Smooth muscle cell (in vitro differentiated cells): ENCODE measurements at regions not wholly inside any gene's neighbourhood (a gene's known extent, or its start where the extent isn't known, plus 50 kb on each side); places are given as distances from the start of the nearest gene placed in this dataset.

Experiments used
- DNase-seq: peaks from one replicate; lab custom pipeline; 2025; ENCODE audit not compliant: unreplicated experiment; lab: John Stamatoyannopoulos, UW
- H2AFZ ChIP-seq: fragments of 200-600 bp; sonication (generic); 2 replicates; pipeline ENCODE4 v1.6.0; 2016; ENCODE audit warnings: antibody characterized with exemption, low read depth, mild to moderate bottlenecking
- H3F3A ChIP-seq: fragments of 200-600 bp; sonication (generic); 2 replicates; pipeline ENCODE4 v1.6.0; 2017; ENCODE audit warnings: antibody characterized with exemption, low read depth
- H3K27ac ChIP-seq: fragments of 200-600 bp; sonication (generic); 2 replicates; pipeline ENCODE4 v1.5.1; 2016; ENCODE audit warnings: low read depth, mild to moderate bottlenecking
- H3K27me3 ChIP-seq: fragments of 200-600 bp; sonication (generic); 2 replicates; pipeline ENCODE4 v1.6.1; 2016; ENCODE audit warnings: low read depth, mild to moderate bottlenecking
- H3K36me3 ChIP-seq: fragments of 200-600 bp; sonication (generic); 2 replicates; pipeline ENCODE4 v1.5.1; 2016; ENCODE audit warnings: low read depth
- H3K4me1 ChIP-seq: fragments of 200-600 bp; sonication (generic); 2 replicates; pipeline ENCODE4 v1.5.1; 2016; ENCODE audit warnings: low read depth
- H3K4me2 ChIP-seq: fragments of 200-600 bp; sonication (generic); 2 replicates; pipeline ENCODE4 v1.6.0; 2016; ENCODE audit warnings: mild to moderate bottlenecking
- H3K4me3 ChIP-seq: fragments of 200-600 bp; sonication (generic); 2 replicates; pipeline ENCODE4 v1.5.1; 2016; ENCODE audit warnings: mild to moderate bottlenecking
- H3K79me2 ChIP-seq: fragments of 200-600 bp; sonication (generic); 2 replicates; pipeline ENCODE4 v1.6.0; 2016; ENCODE audit warnings: low read depth, mild to moderate bottlenecking
- H3K9ac ChIP-seq: fragments of 200-600 bp; sonication (generic); 2 replicates; pipeline ENCODE4 v1.6.0; 2016; ENCODE audit warnings: low read depth
- H3K9me3 ChIP-seq: fragments of 200-600 bp; sonication (generic); replicated peaks from 2 replicates; pipeline ENCODE4 v1.5.1; 2016; ENCODE audit warnings: low read depth
- H4K20me1 ChIP-seq: fragments of 200-600 bp; sonication (generic); 2 replicates; pipeline ENCODE4 v1.6.0; 2016; ENCODE audit warnings: low read depth
- WGBS: methylation state at CpG from one replicate; pipeline ENCODE4 v1.1.7; 2016; ENCODE audit warnings: low lambda C conversion rate; 5-methylcytosine and 5-hydroxymethylcytosine counted together
- TF ChIP-seq, protein P1 (sequence below): fragments of 200-600 bp; sonication (generic); IDR thresholded peaks from 2 replicates; pipeline ENCODE4 v1.5.1; 2017; ENCODE audit warnings: borderline replicate concordance, mild to moderate bottlenecking, antibody characterized with exemption; ENCODE audit not compliant: insufficient read depth, poor library complexity, severe bottlenecking

DNA sequence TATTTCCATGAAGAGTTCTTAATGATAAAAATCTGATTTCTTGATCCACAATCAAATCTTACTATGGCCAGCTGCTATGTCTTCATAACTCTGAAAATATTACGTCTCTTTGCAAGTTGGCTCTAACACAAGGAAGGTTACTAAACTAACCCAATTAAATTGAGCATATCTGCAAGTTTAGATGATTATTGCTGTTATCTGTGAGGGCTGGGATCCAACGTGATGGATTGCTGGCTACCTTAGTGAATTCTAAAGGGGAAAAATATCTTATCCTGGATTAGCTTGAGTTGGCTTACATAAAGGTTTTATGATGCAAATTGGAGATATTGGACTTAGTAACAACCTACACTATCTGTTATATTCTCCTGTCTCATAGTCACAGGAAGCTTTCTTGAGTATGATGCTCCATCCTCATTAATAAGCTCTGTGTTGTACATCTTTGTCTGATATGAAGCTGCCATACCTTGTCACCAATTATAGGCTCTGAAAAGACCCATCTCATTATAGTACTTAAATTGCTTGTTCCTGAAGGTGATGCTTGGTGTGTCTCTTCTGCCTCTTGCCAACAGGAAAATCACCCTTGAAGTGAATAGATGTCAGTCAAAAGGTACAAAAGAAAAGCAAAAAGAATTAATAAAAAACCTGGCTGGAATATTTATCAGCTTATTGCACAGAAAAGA lies 733.0 kb upstream of the MEF2C start:
- H3K27me3 ChIP-seq: no peaks in the 10 kb centered on the region
- no peak overlapping the region for H3K4me3 ChIP-seq
- H3K9ac ChIP-seq: no peak overlapping the region
- DNase-seq: no peak
- H3F3A ChIP-seq: no peaks in the 10 kb centered on the region
- no peak overlapping the region for H3K4me2 ChIP-seq
- H3K79me2 ChIP-seq: no peaks in the 10 kb centered on the region
- H3K27ac ChIP-seq: no peak overlapping the region
- H2AFZ ChIP-seq: no peak overlapping the region
- 76% methylated on average over 2 of the region's 2 CpGs for WGBS
- no peaks in the 10 kb centered on the region for H3K9me3 ChIP-seq
- no peaks in the 10 kb centered on the region for H3K36me3 ChIP-seq
- no peaks in the 10 kb centered on the region for H3K4me1 ChIP-seq
- TF ChIP-seq, protein P1, sequence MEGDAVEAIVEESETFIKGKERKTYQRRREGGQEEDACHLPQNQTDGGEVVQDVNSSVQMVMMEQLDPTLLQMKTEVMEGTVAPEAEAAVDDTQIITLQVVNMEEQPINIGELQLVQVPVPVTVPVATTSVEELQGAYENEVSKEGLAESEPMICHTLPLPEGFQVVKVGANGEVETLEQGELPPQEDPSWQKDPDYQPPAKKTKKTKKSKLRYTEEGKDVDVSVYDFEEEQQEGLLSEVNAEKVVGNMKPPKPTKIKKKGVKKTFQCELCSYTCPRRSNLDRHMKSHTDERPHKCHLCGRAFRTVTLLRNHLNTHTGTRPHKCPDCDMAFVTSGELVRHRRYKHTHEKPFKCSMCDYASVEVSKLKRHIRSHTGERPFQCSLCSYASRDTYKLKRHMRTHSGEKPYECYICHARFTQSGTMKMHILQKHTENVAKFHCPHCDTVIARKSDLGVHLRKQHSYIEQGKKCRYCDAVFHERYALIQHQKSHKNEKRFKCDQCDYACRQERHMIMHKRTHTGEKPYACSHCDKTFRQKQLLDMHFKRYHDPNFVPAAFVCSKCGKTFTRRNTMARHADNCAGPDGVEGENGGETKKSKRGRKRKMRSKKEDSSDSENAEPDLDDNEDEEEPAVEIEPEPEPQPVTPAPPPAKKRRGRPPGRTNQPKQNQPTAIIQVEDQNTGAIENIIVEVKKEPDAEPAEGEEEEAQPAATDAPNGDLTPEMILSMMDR: no peak
- no peaks in the 10 kb centered on the region for H4K20me1 ChIP-seq

DNA sequence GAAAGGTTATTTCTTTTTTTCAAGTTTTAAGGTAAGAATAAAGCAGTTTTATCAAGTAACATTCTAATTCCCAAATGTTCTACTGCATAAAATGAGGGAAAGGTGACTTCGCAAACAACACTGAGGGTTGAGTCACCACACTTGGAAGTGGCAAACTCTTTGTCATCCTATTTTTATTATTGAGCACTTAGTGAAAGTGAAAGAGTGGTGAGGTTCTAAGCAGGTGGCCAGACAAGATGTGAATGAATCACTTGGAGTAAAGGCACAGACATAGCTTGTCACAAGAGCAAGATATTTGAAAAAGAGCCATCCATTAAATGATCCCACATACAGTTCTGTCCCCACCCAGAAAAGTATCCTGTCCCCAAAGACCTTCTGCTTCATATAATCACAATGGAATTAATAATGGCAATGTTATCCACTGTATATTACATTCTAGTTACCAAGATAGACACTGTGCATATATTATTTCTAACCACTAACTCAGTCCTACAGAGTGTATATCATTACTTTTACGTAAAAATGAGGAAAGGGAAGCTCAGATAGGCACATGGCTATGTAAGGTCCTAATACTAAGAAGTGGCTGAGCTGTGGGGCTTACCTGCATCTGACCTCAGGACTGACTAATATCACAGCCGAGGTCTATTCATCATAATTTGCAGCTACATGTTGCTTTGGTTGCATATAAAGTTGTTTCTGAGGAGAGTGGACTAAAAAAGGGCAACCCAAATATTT lies 730.4 kb upstream of the MEF2C start:
- H3F3A ChIP-seq: no peaks in the 10 kb centered on the region
- no peaks in the 10 kb centered on the region for H3K79me2 ChIP-seq
- H3K9ac ChIP-seq: no peak overlapping the region
- TF ChIP-seq, protein P1: no peak
- H4K20me1 ChIP-seq: no peaks in the 10 kb centered on the region
- H3K4me2 ChIP-seq: no peak overlapping the region
- no peaks in the 10 kb centered on the region for H3K27me3 ChIP-seq
- H3K27ac ChIP-seq: no peak overlapping the region
- no peak overlapping the region for H2AFZ ChIP-seq
- H3K9me3 ChIP-seq: no peaks in the 10 kb centered on the region
- WGBS: 90% methylated on average over 3 of the region's 3 CpGs
- H3K36me3 ChIP-seq: no peaks in the 10 kb centered on the region
- H3K4me1 ChIP-seq: no peaks in the 10 kb centered on the region
- no peak for DNase-seq
- no peak overlapping the region for H3K4me3 ChIP-seq

DNA sequence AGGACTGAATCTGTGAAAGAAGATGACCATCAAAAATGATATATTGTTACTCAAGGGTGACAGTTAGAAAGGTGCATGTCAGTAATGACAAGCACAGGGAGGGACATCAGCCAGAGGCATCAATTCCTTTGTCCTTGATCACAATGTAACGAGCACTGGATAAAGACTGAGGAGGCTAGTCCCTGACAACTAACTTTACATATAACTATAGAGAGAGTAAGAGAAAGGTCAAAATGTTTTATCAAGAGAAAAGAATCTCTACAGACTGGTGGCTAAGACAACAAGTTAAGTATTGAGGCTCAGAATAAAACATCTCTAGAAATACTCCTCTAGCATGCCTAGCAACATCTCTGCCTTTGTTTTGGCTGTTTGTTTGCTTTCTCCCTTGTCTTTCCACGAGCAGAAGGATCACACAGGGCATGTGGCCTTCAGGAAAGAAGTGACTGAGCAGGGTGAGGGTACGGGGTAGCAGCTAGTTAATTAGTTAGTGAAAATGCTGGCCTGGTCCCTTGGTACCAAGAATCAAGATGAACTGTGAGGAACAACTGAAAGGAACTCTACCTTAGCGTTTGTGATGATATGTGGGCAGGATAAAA lies 724.1 kb upstream of the MEF2C start:
- Histone ChIP-seq H3K27me3 (no peaks in the 10 kb centered on the region), H3F3A (no peaks in the 10 kb centered on the region), H4K20me1 (no peaks in the 10 kb centered on the region), H3K4me2 (no peak overlapping the region), H3K4me3 (no peak overlapping the region), H2AFZ (no peak overlapping the region), H3K4me1 (no peaks in the 10 kb centered on the region), H3K27ac (no peak overlapping the region), H3K9me3 (no peaks in the 10 kb centered on the region), H3K9ac (no peak overlapping the region), H3K36me3 (no peaks in the 10 kb centered on the region), H3K79me2 (no peaks in the 10 kb centered on the region)
- no peak for DNase-seq
- TF ChIP-seq, protein P1: no peak
- 81% methylated on average over 4 of the region's 4 CpGs for WGBS
